ENCODE measurements at regions not wholly inside any gene's neighbourhood (a gene's known extent, or its start where the extent isn't known, plus 50 kb on each side); places are given as distances from the start of the nearest gene placed in this dataset.

- Histone ChIP-seq H2BK5ac (ENCODE audit: low read depth, low read length) (no peak overlapping the region), H3K18ac (ENCODE audit: extremely low read depth, low read length) (no peak overlapping the region), H3K36me3 (ENCODE audit: control insufficient read depth in 2 of 4, insufficient read depth in 4 of 4, low read length in 3 of 4) (no peaks in the 10 kb centered on the region), H2AFZ (ENCODE audit: low read length) (no peak overlapping the region), H4K5ac (ENCODE audit: insufficient read length, low read depth, low read length) (no peak overlapping the region), H3K14ac (ENCODE audit: insufficient read length) (no peak overlapping the region), H3K4ac (replicated peaks; ENCODE audit: insufficient read length, low read depth, low read length) (no peak overlapping the region), H4K91ac (replicated peaks; ENCODE audit: insufficient read length, low read length) (no peak overlapping the region), H3K9me3 (ENCODE audit: insufficient read depth in 2 of 2, low read depth in 1 of 2, low read length in 1 of 2) (no peaks in the 10 kb centered on the region), H3K23ac (ENCODE audit: insufficient read length) (no peak overlapping the region), H3K4me2 (ENCODE audit: insufficient read depth in 1 of 2, low read depth in 2 of 2, low read length in 2 of 2) (no peak overlapping the region), H4K8ac (ENCODE audit: extremely low read depth, insufficient read depth, low read length) (no peak overlapping the region), H2BK15ac (ENCODE audit: low read length) (no peak overlapping the region), H2BK12ac (ENCODE audit: low read depth, low read length) (no peak overlapping the region), H3K4me3 (ENCODE audit: extremely low read depth in 1 of 4, insufficient read depth in 2 of 4, low read depth in 3 of 4, low read length in 4 of 4) (no peak overlapping the region), H3K4me1 (replicated peaks in 1 of 4; ENCODE audit: control insufficient read depth in 3 of 4, insufficient read depth in 4 of 4, low read length in 3 of 4) (no peaks in the 10 kb centered on the region), H2AK5ac (ENCODE audit: low read depth, low read length) (no peak overlapping the region), H3K79me2 (ENCODE audit: control insufficient read depth in 1 of 2, insufficient read depth in 2 of 2, low read length in 2 of 2) (no peaks in the 10 kb centered on the region), H3K23me2 (ENCODE audit: low read depth, low read length) (no peaks in the 10 kb centered on the region), H2BK20ac (ENCODE audit: low read length) (no peak overlapping the region), H3K27ac (ENCODE audit: low read depth, low read length) (no peak overlapping the region), H3K27me3 (replicated peaks in 1 of 4; ENCODE audit: control insufficient read depth in 3 of 4, extremely low read depth in 1 of 4, insufficient read depth in 3 of 4, low read length in 3 of 4) (no peaks in the 10 kb centered on the region), H3K79me1 (ENCODE audit: low read depth, low read length) (no peaks in the 10 kb centered on the region), H4K20me1 (replicated peaks in 1 of 2; ENCODE audit: control insufficient read depth in 1 of 2, insufficient read depth in 2 of 2, low read length in 2 of 2) (no peaks in the 10 kb centered on the region), H3K9ac (replicated peaks in 1 of 4; ENCODE audit: extremely low read depth in 1 of 4, low read depth in 3 of 4, low read length in 3 of 4) (no peak overlapping the region), H3K56ac (replicated peaks; ENCODE audit: insufficient read length, low read depth, low read length) (no peak overlapping the region), H2BK120ac (replicated peaks; ENCODE audit: low read depth, low read length) (no peak overlapping the region)
- FAIRE-seq = no peak
- ChIA-PET CTCF (ENCODE audit: partially characterized antibody) (interaction anchor here (1.0 kb wide), 1 partner anchor 36 kb away, joined by 3 read pairs; no protein-coding TSS in a partner anchor), POLR2A (ENCODE audit: partially characterized antibody) (no interaction called here)
- DNase-seq (ENCODE audit: low read depth in 1 of 2, low spot score in 2 of 2) = no peak
- WGBS, 2 experiments (ENCODE audit: extremely low coverage in 1 of 2, insufficient coverage in 1 of 2, insufficient read length in 1 of 2, insufficient replicate concordance in 2 of 2, low coverage in 1 of 2, low lambda C conversion rate in 2 of 2, missing lambda C conversion rate in 1 of 2) = 89% methylated on average over 3 of the region's 3 CpGs; no CpG with 5 or more reads in 1 of the 2 experiments
- TF ChIP-seq PHF8 (conservative IDR thresholded peaks at IDR 0.05; ENCODE audit: low read depth, low read length) (no peak), TEAD4 (IDR thresholded peaks at IDR 0.05; ENCODE audit: low read depth, low read length) (no peak), MAFK (IDR thresholded peaks at IDR 0.05; ENCODE audit: low read depth, low read length) (no peak)
Measured at GRCh38 chr13:74361274-74361673, 227.1 kb upstream of the KLF12 start.
